HG03342 (cell line): ENCODE measurements at regions not wholly inside any gene's neighbourhood (a gene's known extent, or its start where the extent isn't known, plus 50 kb on each side); places are given as distances from the start of the nearest gene placed in this dataset.
"Not testable (repeated sequence)": the region's sequence is repeated elsewhere in the genome, so short reads cannot be mapped to it uniquely, and the experiment has no call there.

ENCODE experiments used
- ATAC-seq: cut with Tn5 transposase; IDR thresholded peaks from one replicate; pipeline ENCODE4 v1.9.1; 2021; ENCODE audit warnings: mild to moderate bottlenecking, moderate library complexity; ENCODE audit not compliant: unreplicated experiment

DNA sequence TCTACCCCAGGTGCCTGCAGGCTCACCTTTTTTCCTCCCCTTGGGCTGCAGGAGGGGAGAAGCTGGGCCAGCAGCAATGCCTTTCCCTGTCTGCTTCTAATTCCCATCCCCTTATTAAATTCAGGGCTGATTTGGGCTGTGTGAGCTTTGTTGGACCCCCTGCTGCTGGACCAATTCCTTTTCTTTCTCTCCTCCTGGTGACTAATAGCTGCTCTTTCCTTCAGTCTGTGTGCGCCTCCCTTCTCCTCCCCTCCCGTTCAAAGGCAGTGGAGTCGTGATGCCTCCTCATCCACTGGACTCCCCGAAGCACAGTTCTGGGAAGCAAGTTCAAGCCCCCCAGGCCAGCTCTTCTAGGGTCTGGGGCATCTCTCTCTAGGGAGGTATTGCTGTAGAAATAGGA, 567.9 kb upstream of the CADM1 start:
- ATAC-seq = no peak

DNA sequence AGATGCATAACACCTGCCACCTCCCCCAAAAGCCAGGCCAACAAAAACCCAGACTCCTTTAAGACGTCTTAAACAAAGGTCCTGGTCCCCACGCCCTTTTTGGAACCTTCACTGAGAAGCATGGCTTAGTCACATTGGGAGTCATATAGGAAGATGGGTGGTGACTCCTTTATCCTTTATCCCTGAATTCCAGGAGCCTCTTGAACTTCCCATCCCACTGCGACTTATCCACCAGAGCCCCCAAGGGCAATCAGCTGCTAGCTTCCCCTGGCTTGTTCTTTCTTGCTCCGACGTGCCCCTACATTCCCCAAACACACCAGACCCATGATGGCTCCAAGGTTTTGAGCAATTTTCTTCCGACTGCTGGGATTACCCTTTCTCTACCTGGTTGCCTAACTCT, 567.0 kb upstream of the CADM1 start:
- no peak for ATAC-seq

DNA sequence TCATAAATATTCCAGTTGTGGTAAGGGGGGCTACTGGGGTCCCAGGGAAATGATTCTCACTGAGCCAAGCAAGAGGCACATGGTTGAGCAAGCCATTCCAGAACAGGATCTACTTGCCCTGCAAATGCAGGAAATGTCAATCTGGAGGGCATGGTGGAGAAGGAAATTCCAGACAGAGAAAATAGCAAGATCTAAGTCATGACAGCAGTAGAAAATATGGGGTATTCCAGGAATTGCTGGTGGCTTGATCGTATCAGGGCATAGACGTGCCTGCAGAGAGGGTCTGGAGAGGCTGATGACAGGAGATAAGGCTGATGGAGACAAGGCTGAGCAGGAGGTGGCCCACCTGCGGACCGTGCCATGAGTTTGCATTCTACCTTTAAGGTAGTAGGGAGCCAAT, 566.3 kb upstream of the CADM1 start:
- ATAC-seq = no peak

DNA sequence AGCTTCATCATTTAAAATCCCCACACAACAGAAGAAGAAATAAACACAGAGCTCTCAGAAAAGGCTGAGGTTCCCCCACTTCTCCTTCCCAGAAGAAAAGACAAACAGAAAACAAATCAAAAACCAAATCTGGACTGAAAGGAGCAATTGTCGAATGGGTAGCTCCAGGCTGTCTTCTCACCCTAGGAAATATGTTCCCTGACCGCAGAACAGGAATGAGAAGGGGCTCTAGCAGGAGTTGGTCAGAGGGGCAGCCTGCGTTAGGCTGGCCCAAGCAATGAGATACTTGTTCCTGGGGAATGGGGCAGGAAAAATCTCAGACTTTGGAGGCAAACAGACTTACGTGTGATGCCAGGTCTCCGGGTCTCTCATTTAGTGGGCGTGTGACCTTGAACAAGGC, 562.6 kb upstream of the CADM1 start:
- ATAC-seq = no peak

DNA sequence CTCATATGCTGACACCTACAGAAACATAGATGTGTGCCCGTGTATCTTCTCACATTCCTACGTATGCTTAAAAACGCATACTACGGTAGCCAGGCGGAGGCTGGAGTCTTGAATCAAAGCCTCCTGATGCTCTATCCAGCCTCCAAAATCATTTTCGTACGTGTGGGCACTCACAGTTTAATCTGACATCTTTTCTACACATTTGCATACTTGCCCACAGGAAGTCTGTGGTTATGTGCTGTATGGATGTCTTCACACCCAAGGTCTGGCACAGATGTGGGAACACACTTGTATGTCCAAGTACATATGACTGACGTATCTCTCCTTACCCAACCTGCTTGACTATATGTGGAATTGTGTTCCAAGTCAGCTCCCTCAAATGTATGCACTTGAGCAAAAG, 561.8 kb upstream of the CADM1 start:
- no peak for ATAC-seq

DNA sequence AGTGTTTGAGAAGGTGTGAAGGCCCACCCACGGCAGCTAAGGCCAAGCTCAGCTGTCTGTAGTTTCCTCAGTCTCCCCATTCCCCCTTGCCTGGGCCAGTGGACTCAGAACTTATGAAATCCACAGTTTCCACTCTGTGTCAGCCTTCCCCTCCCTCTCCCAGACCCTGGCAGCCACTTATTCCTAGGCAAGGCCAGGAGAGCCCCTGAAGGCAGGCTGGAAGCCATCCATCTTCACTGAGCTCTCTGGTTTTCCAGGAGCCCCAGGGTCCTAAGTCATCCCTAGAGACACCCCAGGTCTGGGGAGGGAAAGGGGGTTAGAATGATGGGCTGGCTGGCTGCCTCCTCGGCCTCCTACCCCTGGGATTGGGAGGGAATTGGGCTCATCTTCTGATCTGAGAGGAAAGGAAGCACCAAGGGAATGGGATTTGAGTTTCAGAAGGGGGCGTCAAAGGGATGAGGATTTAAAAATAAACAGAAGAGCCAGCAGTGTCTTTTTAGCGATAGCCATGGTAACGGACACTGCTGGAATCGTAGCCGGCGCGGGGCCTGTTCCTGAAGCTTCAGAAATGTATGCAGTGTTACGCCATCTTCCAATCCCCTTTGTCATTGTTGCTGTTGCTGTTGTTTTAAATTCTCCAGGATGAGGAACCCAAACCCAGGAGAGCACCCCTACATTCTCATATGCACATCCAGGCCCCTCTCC, 561.1 kb upstream of the CADM1 start:
- no peak for ATAC-seq

DNA sequence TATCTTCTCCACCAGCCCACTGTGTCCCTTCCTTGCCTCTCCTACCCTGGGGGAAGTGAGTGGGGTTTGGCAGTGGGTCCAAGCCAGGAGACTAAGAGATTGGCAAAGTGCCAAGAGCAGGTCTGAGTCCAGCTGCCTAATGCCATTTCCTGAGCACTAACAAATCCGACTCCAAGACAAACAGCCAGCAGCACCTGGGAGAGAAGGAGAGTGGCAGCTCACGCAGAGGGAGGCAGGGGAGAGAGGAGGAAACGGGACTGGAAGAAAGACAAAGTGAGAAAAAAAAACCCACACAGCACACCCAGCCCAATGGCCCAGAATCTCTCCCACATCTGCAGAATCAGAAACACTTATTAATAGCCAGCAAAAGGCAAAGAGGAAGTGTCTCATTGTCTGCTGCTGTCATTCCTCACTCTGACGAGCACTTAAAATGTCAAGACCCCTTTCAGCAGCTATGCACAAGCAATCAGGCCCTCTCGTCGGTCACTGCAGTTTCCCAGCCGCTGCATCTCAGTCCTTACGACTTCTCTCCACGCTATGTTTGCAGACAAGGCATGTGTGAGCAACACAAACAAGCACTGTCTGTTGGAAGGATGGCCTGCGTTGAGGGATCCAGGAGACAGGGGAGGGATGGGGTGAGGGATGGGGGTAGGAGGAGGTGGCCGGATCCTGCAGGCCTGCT, 558.4 kb upstream of the CADM1 start:
- ATAC-seq = no peak

DNA sequence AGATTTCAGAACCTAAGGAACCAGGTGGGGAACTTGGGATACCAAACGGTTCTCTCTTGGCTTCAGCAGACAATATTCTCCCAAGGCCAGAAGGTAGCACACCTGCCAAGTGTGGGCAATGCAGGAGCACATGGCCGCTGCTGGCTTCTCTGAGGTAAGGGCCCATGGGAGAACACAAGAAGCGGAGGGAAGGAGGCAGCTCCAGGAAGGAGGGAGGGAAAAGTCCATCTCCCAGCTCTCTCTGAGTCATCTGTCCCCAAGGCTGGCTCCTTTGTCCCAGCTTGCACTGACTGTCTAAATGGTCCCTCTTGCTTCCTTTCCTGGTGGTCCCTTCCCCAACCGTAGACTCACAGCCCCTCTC, 557.9 kb upstream of the CADM1 start:
- no peak for ATAC-seq

DNA sequence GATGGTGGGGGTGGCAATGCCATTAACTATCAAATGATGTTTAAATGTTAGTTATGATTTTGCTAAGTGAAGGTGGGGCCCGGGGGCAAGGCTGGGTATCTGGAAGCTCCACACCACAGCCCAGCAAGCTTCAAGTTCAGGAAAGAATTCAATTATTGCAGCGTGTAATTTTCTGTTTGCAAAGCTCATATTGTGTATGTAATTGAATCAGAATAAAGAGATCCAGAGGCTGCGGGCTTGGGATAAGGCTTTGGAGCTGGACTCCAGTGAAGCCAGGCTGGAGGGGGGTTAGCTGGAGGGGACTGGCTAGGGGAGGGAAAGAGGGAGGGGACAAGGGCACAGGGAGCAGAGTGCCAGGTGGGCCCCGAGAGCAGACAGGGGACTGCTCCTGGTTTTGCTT, 557.1 kb upstream of the CADM1 start:
- no peak for ATAC-seq

DNA sequence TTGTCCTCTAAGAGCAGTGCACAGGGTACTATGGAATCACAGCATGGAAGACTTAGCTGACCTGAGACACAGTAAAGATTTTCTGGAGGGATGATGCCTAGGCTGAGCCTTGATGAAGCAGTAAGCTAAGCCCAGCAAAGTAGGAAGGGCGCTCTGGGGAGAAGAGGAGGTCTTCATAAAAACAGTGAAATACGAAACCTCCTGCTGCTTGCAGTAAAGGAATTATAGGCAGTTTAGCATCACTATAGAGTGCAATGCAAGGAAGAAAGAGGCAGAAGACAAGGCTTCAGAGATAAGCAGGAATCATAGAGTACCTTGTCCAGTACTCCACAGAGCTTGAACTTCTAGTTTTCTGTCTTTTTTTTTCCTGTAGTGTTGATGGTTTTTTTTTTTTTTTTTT, 555.7 kb upstream of the CADM1 start:
- no peak for ATAC-seq

DNA sequence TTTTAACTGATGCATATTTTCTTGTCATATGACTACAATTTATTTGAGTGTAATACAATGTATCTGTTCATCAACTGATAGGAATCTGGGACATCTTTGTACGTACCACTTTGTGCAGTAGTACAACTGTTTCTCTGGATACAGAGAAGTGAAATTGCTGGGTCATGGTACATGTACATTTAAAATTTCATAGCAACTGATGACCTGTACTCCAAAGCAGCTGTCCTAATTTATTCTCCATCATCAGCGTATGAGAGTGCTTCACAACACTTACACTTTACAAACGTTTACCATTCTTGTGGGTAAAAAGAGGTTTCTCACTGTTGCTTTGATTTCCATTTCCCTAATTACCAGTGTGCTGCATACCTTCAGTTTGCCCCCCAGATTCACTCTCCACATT, 552.8 kb upstream of the CADM1 start:
- ATAC-seq = no peak

DNA sequence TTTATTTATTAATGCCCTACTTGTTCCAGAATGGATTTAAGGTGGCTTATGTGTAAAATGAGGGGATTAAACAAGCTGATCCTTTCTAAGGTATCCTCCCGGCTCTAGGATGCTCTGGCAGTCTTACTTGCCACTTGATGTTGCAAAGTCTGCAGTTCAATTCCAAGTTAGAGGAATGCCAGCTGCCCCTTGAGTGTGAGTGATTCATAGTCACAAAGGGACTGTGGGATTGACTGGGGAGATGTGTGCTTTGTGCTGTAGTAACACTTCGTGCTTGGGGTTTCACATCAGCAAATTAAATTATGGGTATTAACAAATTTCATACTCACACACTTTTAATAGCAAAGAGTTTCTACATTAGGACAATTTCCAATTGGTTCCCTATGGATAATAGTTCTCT, 550.8 kb upstream of the CADM1 start:
- no peak for ATAC-seq

DNA sequence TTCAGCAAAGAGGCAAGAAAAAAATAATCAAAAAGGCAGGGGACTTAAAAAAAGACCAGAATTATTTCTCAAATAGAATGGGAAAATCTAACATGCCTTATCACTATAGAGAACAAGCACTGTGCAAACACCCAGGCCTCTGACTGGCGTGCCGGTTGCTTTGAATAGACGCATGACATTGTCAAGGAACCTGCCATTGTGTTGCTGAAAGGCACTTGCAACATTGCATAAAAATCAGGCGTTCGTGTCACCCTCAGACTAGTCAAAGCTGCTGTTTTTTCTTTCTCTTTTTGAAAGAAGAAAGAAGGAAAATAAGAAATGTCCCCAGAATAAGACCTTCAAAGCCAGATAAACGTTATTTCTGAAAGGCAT, 549.3 kb upstream of the CADM1 start:
- no peak for ATAC-seq

DNA sequence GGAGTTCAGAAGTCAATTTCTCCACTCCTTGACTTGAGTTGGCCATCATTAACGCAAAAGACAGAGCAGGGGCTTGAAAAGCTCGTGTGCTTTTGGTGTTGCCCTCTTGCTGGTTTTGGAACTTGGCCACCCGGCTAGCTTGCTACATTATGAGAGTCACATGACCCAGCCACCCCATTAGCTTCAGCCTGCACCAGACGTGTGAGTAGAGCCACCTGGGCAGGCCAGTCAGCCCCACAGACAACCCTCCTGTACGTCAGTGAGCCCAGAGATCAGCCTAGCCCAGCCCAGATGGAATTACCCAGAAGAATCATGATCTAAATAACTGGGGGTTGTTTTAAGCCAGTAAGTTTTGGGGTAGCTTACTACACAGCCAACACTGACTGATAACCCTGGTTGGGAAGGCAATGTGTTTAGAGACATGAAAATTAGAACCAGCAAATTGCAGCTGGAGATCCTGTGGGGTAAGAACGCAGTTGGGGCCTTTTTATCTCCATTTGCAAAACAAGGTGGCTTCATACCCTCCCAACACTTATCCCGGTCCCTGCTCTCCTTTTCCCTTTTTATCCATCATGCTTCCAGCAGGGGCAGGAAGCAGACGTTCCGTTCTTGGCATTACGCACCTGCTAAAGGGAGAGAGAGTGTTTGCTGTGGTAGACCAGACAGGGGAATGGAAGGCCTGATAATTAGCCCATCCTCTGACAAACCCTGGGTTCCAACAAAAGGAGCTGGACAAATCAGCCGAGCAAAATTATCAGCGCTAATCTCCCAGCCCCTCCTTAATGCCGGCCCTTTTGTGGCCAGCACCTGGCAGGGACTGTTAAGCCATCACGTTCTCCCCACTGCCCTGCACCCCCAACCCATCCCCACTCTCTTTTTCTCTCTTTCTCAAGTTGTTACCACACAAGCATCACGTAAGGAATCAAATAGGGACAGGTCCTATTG, 548.7 kb upstream of the CADM1 start:
- no peak for ATAC-seq

DNA sequence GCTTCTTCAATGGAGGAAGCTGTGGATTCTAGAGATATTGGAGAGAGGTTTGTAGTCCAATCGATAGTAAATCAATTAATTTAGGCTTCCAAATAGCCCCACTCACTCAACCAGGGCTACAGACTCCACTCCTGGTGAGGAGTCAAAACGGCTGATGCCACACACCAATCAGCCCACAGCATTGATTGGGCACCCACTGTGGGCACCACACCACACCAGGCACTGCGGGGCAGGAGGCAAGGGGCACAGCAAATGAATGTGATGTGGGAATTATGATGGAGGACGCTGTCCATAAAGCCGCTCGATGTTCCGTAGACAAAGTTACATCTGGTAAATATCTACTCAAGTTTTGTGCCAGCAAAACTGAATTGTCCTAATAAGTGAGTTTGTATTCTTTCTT, 547.3 kb upstream of the CADM1 start:
- ATAC-seq = no peak

DNA sequence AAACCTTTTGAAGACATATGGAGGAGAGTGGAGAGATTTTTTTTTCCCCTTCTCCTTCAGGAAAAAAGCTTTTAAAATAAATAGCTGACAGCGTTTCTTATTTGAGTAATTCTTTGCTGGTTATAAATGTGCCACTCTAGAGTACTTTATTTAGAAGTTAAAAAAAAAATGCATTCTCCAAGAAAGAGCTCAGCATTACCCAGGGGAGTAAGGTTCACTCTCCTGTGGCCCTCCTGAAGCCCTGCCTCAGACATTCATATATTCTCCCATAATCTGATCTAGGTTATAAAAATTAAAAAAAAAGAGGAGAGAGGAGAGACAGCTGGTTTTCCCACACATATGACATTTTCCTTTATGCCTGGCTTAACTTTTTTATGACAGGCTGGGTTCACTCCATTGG, 545.2 kb upstream of the CADM1 start:
- ATAC-seq = no peak

DNA sequence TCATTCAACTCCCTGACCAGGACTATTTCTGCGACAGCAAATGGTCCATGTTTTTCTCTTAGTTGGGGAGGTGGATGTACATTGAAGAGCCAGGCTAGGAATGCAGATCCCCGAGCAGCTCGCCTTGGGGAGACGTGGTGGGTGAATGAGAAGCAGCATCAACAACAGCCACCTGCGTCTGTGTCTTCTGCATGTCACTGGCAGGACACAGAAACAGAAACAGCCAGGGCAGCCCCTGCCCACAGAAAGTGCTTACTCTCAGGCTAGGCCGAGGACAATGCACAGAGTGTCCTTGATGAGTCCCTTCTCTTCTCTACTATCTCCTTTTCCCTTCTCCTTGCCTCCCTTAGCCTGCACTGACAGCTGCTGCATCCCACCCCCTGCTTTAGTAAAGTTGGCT, 541.9 kb upstream of the CADM1 start:
- no peak for ATAC-seq

DNA sequence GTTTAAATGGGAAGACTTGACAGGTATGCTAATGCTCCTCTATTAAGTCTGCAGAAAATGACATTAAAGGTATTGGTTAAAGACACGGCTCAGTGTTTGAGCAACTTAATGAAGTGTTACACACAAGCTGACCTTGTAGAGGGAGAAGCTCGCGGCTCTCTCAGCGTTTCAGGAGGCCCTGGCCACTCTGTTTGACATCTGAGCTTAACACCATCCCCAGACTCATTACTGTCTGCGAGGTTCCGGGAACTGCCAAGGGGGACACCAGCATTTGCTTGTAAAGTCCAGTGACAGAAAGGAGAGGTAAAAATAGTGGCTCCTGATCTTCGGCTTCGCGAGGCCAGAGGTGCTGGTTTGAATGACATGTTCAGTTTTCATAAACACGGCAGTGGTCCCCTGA, 540.7 kb upstream of the CADM1 start:
- no peak for ATAC-seq

DNA sequence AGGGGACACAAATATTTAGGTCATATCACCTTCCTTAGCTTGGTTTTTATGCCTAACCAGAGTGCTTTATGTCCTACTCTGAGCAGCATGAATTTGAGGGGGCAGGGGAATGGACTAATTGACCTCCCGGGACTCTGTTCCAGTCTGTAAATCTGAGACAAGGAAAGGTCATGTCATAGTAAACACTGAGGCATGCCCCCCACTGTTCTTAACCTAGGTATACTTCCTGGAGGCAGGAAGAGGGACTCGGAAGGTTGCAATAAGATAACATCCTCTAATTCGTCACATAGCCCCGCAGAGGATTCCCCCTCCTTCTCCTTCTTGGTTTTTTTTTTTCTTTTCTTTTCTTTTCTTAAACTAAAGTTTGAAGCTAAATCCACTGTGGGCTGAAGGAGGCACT, 540.3 kb upstream of the CADM1 start:
- no peak for ATAC-seq

DNA sequence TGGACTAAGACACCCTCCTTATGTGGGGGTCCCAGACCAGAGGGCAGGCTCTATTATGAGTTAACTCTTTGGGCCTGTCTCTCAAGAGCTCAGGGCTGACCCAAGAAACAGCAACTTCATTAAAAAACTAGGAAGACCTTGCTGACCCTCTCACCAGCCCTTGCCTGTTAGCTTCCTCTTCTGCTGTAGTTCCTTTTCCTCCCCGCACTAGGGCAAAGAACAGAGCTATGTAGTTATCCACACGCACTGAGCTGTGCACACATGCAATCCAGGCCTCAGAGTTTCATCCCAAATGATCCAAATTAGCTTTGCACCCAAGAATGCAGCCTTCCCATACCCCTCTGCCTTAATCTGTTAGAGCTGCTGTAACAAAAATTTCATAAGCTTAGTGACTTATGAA, 539.6 kb upstream of the CADM1 start:
- no peak for ATAC-seq

DNA sequence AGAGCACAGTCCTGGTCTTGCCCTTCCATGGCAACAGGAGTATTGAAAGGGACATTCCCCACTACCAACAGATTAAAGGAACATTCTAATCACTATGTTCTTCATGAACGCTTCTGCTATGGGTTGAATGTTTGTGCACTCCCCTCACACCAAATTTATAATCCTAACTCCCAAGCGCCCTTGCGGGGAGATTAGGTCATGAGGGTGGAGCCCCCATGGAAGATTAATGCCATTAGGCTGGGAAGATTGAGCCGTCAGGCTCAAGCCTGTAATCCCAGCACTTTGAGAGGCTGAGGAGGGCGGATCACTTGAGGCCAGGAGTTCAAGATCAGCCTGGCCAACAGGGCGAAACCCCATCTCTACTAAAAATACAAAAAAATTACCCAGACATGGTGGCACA, 538.8 kb upstream of the CADM1 start:
- ATAC-seq = not testable (repeated sequence)

DNA sequence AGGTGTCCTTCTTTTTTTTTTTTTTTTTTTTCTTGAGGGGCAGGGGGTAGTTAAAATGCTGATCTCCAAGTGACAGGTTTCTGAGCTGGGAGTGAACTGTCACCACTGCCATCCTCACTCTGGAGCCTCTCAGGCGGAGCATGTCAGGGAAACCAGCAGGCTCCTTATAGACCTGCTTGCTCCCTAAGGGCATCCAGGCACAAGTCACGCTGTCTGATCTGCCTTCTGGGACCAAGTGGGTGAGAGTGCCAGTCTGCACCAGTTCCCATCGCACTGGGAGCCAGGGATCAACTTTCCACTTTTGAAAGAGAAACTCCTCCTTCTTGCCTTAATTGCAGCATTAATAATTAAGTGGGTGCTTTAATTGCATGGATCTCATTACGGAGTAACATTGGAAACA, 537.9 kb upstream of the CADM1 start:
- ATAC-seq = no peak
